DMS79 treated with DMSO at 0.1 percent for 48 hours (cell line): ENCODE measurements at regions not wholly inside any gene's neighbourhood (a gene's known extent, or its start where the extent isn't known, plus 50 kb on each side); places are given as distances from the start of the nearest gene placed in this dataset.

Experiments
- DNase-seq: peaks from one replicate; lab custom pipeline; 2025; lab: John Stamatoyannopoulos, UW

DNA sequence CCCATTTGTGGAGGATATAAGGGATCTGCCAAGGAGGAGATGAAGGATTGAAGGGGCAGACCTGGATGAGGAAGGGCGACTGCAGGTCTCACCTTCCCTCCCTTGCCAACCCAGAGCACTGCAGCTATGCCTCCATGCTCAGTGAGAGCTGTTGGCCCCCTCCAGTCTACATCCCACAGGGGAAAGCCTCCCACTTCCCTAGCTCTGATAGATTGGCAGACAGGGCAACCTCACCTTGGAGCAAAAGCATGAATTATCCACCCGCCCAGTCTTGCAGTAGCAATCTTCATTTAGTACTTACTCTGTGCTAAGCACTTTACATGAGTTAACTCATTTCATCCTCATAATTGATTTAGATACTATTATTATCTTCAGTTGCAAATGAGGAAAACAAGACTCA, 70.4 kb upstream of the SMNDC1 start:
- no peak for DNase-seq

DNA sequence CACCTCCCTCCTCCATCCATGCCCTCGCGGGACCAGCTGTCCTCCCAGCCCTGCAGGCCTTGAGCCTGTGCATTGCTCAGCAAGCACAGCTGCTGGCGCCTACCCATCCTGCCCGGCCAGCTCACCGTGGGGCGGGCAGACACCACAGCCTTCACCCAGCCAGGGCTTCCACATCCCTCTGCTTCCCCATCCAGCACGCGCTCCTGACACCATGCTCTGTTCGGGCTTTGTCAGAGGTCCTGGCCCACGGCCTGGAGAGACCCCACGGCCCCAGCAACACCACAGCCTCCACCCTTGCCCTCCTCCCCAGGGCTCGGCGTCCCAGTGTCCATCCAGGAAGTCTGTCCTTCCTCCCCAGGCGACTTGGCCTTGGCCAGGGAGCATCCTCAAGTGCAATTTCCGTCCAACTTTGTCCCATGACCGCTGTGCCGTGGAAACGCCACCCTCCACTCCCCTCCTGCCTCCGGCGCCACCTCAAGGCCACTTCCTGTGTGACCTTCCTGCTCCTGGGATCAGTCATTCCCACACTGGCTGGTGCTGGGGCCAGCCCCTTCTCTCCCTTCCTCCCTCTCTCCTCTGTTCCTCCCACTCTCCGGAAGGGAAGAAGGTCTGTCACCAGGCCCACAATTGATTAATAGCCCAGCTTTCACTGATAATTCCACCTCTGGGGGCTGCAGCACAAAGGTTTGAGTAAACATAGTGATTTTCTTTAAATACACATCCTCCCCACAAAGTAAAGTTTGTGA, 71.5 kb upstream of the SMNDC1 start:
- DNase-seq = no peak

DNA sequence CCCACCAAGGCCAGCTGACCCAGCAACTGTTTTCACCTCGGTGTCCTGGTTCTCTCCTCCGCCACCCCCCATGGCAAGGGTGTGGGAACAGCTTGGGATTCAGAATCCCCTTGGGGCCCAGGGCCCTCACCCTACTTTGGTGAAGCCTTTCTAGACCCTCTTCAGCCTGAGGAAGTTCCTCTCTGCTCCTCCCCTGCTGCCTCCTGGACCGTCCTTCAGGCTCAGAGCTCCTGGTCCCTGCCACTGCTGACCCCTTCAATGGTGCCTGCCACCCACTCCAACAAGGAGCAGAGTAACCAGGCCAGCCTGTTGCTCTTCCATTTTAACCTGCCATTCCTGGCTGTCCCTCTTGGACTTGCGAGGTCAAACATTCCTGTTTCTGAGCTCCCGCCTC, 72.0 kb upstream of the SMNDC1 start:
- DNase-seq = no peak

DNA sequence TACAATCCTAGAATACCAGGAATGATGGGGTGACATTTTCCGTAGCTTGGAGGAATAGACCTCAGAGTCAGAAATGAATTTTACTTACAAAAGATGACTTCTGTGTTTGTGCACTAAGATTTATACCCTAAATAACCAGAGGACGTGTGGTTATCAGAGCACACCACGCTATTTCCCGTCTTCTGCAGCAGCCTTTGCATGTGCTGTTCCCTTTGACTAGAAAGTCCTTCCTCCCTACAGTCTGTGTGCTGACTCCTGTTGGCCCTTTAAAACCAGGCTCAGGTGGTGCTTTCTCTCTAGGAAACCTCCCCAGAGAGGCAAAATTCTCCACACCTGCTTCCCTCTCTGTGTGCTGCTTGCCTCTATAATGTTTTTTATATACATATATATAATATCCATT, 73.3 kb upstream of the SMNDC1 start:
- DNase-seq = no peak

DNA sequence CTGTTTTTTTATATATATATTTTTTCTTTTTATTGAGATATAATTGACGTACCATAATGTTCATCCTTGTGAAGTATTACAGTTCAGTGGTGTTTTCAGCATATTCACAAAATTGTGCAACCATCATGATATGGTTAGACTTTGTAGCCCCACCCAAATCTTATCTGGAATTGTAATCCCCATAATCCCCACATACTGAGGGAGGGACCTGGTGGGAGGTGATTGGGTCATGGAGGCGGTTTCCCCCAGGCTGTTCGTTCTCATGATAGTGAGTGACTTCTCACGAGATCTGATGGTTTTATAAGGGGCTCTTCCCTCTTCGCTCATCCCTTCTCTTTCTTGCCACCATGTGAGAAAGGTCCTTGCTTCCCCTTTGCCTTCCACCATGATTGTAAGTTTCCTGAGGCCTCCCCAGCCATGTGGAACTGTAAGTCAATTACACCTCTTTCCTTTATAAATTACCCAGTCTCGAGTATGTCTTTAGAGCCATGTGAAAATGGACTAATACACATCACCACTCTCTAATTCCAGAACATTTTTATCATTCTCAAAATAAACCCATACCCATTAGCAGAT, 73.9 kb upstream of the SMNDC1 start:
- DNase-seq = no peak

DNA sequence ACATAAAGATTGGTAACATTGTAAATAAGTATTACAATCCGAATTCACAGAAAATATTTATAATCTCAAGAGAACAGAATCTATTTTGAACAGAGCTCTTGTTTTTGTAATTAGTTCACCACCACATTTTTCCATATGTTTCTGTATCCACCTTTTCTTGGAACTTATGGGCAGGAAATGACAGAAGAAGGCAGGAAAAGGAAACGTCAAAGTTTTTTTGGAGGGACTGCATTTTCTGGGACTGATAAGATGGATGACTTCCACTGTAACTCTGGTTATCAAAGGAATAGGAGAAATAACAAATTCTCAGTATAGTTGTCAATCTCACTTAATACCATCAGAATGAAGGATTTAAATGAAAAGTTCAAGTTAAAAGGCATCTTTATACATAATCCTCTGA, 75.1 kb upstream of the SMNDC1 start:
- DNase-seq = no peak

DNA sequence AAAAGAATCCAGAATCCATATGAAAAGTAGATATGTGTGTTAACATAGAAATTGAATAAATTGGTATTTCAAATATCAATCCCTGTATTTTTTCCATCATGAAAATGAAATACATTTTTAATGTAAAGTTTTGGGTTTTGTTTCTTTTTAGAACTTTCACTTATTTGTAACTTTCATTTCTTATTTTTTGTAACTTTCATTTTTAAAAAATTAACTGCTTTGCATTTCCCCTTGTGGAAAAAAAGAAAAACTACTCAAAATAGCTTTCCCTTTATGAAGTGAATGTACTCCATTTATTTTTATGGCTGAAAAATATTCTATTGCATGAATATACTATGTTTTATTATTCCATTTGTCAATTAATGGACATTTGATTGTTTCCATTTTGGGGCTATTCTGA, 75.6 kb upstream of the SMNDC1 start:
- DNase-seq = no peak

DNA sequence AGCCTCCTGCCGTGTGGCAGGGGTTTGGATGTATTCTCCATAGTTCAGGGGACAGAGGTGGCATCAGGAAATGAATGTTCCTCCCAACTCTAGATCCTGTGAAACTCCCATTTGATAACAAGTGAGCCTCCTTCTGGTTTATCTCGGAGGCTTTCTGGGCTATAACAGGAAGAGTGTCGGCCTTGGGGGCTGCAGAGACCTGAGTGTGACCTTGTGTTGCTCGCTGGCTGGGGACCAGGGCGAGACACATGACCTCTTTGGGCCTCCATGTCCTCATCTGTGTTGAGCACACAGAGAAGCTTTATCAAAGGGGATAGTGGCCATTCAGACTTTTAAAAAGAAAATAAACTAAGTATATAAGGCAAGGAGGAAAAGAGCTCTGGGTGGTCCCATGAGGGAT, 78.0 kb upstream of the SMNDC1 start:
- DNase-seq = no peak

DNA sequence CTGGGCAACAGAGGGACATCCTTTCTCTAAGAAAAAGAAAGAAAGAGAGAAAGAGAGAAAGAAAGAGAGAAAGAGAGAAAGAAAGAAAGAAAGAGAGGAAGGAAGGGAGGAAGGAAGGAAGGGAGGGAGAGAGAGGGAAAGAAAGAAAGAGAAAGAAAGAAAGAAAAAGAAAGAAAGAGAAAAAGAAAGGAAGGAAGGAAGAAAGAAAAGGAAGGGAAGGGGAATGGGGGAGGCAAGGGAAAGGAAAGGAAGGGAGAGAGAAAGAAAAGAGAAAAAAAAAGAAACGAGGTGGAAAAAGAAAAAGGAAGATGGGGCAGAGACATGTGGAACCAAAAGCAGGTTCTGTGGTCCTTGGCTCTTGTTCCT, 82.9 kb upstream of the SMNDC1 start:
- DNase-seq = no peak

DNA sequence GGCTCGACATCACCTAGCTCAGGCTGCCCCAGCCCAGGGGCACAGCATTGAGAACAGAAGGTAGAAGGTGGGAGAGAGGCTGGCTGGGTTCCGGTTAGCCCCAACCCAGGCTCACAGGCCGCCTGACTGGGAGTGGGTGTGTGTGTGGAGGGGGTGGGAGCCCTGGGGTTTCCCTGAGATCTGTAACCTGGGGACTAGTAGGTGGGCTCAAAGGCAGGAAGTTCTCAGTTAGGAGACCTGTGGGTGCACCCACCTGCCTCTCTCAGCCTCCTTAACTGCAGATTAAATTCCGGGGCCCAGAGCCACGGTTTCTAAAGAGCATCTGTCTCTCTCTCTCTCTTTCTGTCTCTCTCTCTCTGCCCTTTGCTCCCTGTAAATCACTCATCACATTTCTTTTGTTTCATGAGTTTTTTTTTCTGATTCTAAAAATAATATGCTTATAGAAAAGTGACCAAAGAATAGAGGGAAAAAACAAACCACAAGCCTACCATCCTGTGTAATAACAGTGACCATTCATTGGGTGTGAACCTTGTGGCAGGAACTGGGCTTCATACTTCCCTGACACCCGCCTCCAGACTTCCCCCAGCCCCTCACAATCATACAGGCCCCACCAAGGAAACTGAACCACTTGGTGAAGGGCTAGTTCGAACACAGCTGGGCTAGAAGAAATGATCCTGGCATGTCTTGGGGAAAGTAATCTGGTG, 83.4 kb upstream of the SMNDC1 start:
- DNase-seq = no peak

DNA sequence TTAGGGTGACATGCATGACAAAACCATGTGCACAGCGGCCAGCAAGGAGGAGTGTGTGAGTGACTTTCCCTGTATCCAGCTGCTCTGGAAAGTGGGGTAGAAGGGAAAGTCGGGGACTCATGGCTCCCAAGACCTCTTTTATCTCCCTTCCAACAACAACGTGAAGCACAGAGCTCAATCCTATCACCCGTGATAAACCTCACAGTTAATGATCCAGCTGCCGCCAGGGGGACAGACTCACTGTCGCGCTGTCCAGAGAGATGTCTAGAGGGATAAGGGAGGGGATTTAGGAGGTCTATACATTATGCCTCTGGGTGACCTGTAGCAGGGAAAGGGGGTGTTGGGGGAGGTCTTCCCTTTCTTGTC, 84.0 kb upstream of the SMNDC1 start:
- no peak for DNase-seq

DNA sequence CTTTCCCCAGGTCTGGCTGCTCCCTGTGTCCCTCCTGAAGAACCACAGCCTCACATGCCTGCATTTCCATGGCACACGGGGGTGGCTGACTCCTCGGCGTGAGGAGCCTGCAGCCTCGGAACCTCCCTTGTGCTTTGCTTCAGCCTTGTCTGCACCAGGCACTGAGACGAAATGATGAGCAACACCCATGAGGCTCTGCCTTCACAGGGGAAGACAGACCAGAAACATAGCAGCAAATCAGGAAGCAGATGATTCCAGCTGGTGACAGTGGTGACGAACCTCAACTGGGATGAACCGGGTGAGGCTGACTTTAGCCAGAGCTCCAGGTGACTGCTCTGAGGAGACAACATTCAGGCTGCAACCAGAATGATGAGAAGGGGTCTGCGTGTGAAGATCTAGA, 84.5 kb upstream of the SMNDC1 start:
- DNase-seq = no peak

DNA sequence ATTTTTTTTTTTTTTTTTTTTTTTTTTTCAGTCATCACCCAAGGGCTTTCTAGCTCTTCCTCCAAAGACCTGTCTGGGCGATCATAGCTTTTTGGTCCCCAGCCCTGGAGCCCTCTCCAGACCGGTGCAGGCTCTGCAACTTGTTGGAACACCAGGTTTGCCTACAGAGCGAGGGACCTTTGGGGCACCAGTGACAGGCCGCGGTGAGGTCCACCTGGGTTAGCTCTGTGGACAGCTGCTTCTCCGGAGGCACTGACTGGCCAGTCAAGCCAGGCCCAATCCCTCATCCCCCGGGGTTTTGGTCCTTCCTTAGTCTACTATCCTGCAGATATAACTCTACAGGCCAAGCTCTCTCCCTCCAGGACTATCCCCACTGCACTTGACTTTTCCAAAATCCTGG, 86.8 kb upstream of the SMNDC1 start:
- DNase-seq = no peak

DNA sequence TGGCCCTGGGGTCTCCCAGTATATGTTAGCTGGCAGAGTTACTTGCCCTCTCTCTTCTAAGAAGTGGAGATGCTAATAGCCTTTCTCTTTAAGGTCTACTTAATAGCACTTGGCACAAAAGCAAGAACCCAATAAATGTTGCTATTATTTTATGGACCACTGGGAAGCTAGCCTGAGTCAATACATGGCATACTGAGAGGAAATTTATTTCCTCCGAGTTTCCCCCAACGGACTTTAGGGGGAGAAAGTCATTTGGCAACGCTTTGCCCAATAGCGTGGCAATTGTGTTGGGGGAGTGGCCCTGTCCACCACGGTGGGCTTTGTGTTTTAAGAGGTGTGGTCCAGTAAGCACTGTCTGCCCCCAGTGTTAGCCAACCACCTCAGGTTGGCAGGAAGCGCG, 87.4 kb upstream of the SMNDC1 start:
- no peak for DNase-seq

DNA sequence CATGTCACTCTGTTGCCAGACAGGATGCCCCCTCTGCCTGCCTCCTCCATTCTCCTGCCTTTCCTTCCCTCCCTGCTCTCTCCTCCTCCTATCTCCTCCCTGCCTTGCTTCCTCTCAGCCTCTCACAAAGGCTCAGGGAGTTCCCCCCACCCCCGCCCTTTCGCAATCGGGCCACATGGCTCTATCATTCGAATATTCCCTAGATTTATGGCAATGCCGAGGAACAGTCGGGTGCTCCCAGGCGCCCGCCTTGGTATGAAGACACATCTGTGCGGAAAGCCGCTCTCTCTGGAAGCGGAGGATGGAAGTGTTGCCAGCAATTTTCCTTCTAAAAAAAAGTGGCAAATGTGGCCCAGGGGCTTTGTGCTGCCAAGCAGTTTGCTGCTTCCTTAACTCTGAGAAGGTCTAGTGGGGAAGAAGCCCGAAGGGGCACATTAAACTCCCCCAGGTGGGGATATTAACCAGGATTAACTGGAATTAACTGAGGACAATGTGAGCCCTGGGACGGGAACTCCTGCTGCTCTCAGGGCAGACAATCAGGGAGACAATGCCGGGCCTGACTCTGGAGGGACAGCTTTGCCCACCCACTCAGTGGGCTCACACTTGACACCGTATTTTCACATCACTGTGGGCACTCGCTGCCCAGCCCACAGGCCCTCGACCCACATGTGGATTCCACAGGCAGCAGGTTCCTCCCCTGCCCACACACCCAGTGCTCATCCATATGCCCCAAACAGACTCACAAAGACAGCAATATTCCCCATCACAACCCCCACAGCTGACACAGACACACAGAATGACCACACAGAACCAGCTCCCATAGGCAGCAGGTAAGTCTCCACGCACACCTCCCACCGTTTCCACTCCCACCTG, 88.4 kb upstream of the SMNDC1 start:
- DNase-seq = no peak

DNA sequence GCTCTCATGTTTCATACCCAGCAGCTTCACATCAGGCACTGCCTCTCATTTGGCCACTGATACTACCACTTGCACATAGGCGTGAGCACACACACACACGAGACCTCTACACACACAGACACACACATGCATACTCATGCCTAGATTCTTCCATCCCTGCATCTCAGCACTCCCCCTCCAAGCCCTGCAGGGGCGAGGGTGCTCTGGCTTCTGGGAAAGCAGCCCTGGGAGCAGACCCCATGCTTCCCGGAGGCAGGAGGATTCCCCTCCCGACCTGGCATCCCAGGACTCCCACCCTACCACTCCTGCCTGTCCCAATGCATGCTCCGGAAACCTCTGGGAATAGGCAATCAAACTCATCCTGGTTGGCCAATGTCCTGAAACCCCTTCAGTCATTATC, 89.1 kb upstream of the SMNDC1 start:
- DNase-seq = no peak

DNA sequence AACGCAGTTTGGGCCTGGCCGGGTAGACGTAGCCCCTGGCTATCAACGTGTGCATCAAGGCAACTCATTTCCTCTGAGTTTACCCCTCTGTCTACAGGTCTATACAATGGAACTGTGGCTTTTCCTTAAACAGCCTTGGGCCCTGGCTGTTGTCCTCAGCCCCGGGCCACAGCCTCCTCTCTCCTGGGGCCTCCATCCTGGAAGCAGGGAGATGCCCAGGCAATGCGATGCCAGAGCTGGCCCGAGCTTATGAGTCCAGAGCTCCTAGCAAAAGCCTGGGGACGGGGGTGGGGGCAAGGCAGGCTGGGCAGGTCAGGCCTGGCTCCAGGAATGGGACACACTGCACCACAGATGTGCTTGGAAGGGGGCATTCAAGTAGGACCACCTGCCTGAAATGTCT, 89.6 kb upstream of the SMNDC1 start:
- no peak for DNase-seq

DNA sequence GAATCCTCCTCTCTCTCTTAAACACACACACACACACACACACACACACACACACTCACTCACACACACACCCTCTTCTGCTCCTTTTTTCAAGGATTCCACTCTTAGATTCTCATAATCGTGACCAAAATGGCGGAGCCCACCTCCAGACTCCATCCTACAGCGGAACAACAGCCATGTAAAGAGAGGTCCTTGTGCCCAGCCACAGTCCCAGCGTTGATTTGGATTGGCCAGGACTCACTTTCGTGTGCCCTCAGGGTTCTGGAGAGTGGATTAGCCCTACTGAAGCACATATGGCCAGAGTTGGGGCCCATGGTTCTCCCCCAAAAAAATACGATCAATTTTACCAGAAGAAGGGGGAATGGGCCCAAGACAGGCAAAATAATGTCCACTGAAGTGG, 90.2 kb upstream of the SMNDC1 start:
- no peak for DNase-seq

DNA sequence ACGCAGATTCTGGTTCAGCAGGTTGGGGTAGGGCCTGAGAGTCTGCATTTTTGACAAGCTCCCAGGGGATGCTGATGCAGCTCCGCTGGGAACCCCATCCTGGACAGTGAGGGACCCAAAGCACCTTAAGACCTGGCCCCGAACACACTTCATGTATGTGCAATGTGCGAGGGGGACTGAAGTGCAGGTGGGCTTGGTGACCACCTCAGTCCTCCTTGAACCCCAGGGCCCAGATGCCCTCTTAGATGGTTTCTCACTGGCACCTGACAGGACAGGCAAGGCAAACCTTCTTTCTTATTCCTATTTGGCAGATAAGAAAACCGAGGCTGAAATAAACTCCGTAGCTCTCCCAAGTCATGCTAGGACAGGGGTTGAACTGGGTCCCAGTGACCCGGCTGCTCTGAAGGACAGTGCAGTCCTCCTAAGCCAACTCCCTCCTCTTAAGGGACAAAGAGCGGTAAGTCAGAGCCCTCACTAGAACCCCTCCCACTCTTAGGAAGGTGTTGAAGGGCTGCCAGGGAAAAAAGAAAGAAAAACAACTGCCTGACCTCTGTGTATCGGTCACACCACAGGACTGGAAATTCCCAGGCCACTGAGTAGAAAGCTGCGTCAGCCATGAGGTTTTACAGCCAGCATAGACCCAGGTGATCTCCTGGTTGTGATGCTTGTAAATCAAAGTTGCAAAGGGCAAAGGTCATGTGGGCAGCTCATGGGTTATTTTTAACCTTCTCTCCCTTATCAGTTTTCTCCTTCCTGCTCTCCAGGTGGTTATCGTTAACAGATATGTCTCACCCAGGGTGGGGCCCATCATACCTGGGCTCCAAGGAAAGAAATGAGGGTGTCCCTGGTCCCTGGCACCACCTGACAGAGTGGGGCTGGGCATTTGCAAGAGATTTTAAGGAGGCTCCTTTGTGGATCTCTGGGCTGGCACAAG, 90.9 kb upstream of the SMNDC1 start:
- no peak for DNase-seq

DNA sequence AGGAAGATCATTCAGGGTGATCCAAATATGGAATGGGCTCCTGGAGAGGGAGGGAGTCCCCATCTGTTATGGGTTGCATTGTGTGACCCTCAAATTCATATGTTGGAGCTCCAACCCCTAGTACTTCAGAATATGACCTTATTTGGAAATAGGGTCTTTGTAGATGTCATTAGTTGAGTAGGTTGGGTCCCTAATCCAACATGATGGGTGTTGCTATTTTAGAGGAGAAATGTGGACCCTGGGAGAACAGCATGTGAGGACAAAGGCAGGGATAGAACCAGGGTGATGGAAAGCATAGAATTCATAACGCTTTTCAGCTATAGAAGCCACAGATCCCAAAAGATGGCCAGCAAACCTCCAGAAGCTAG, 91.5 kb upstream of the SMNDC1 start:
- no peak for DNase-seq

DNA sequence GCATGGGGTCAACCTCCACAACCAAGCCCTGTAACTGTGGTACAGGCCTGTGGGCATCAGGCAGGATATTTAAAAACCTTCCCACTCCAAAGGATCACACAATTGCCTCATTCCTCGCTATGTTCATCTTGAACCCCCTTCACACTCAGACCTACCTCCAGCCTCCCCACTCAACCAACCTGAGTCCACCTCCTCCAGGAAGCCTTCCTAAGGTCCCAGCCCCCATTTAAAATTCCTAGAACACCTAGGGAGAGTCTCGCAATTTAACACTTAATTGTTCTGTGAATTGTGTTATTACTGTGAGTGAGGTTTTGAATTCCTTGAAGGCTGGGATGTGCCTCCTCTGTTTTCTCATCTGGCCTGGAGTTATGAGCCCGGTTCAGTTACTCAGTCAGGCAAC, 93.1 kb upstream of the SMNDC1 start:
- no peak for DNase-seq
